Activated CD8-positive, alpha-beta memory T cell treated with anti-CD3 and anti-CD28 coated beads, Interleukin-2, amount 10 ng/mL, durations not matched to agents 7 days and 5 days (primary cell): ENCODE measurements at regions not wholly inside any gene's neighbourhood (a gene's known extent, or its start where the extent isn't known, plus 50 kb on each side); places are given as distances from the start of the nearest gene placed in this dataset.

ENCODE experiments used
- ATAC-seq: fragments of 150-1000 bp; cut with Tn5 transposase; one replicate; pipeline ENCODE4 v1.10.0; 2021; ENCODE audit warnings: moderate library complexity
- CTCF ChIA-PET: fragments of 350-600 bp; sonication (Branson Sonifier 250); formaldehyde crosslinking; loops from one replicate; lab custom pipeline; 2021; ENCODE audit warnings: antibody characterized with exemption; lab: Charles Lee
- DNase-seq: peaks from one replicate; pipeline ENCODE4 v3.0.0-alpha.2; 2020
- H3K27ac Mint-ChIP-seq: one replicate; pipeline ENCODE4 v1.8.0; 2021; ENCODE audit warnings: mild to moderate bottlenecking, mixed read lengths
- H3K27me3 Mint-ChIP-seq: one replicate; pipeline ENCODE4 v1.8.0; 2021; ENCODE audit warnings: mixed read lengths
- H3K36me3 Mint-ChIP-seq: one replicate; pipeline ENCODE4 v1.8.0; 2021; ENCODE audit warnings: mild to moderate bottlenecking, mixed read lengths
- H3K4me1 Mint-ChIP-seq: one replicate; pipeline ENCODE4 v1.8.0; 2021; ENCODE audit warnings: mixed read lengths
- H3K4me3 Mint-ChIP-seq: one replicate; pipeline ENCODE4 v1.8.0; 2021; ENCODE audit warnings: mild to moderate bottlenecking, moderate library complexity, mixed read lengths
- H3K9me3 Mint-ChIP-seq: one replicate; pipeline ENCODE4 v1.8.0; 2022; ENCODE audit warnings: low read depth, mixed read lengths

DNA sequence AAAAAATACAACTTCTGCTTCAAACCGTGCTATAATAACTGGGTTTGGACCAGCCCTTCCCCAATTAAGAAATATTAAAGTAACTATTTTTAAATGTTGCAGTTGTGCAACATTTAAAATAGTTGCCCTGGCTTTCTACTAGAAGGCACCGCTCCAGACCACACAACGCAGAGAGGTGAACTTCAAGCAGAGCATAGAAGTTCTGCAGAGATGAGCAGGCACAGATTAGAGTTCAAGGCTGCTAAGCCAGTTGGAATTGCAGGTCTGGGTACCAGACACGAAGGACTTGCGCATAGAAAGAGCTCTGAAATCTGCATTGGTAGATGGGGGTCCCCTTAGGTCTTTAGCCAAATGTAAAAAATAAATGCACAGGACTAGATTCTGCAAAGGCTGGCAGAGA lies 58.7 kb upstream of the GALNT10 start:
- Mint-ChIP-seq H3K27me3 (peaks cover 31% of the 10 kb centered on the region), H3K4me3 (no peak overlapping the region), H3K9me3 (no peaks in the 10 kb centered on the region), H3K27ac (no peak overlapping the region), H3K4me1 (no peaks in the 10 kb centered on the region), H3K36me3 (no peaks in the 10 kb centered on the region)
- CTCF ChIA-PET: interaction anchor here (0.8 to 1.4 kb wide), 2 partner anchors 14 to 27 kb away, joined by 3 read pairs; no protein-coding TSS in a partner anchor
- ATAC-seq (no peak), DNase-seq (no peak)

DNA sequence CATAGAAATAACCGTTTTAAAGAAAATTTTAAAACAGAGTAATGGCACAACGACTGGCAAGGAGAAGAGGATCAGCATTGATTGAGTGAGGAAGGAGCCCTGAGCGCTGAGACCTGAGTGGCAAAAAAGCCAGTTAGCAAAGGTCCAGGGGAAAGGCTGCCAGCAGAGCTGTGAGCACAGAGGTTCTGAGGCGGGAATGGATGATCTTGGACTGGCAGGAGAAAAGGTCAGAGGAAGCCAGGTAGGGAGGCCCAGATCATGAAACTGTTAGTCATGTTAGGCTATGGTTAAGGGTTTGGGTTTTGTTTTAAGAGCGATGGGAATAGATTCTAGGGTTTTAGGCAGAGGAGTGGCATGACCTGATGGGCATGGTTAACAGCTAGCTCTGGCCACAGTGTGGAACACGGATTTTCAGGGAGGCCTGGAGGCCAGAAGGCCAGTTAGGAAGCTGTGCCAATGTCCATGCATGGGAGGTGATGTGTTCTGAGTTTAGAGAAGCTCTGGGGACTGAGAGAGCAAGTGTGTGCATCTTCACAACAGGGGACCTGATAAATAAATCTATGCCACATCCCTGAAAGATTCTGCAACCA lies 57.7 kb upstream of the GALNT10 start:
- ATAC-seq (no peak), DNase-seq (no peak)
- no peaks in the 10 kb centered on the region for H3K36me3 Mint-ChIP-seq
- peaks cover 23% of the 10 kb centered on the region for H3K27me3 Mint-ChIP-seq
- CTCF ChIA-PET: interaction anchor here (1.4 kb wide), 1 partner anchor 15 kb away, joined by 3 read pairs; no protein-coding TSS in a partner anchor
- no peaks in the 10 kb centered on the region for H3K9me3 Mint-ChIP-seq
- no peaks in the 10 kb centered on the region for H3K4me1 Mint-ChIP-seq
- H3K27ac Mint-ChIP-seq: no peak overlapping the region
- no peak overlapping the region for H3K4me3 Mint-ChIP-seq

DNA sequence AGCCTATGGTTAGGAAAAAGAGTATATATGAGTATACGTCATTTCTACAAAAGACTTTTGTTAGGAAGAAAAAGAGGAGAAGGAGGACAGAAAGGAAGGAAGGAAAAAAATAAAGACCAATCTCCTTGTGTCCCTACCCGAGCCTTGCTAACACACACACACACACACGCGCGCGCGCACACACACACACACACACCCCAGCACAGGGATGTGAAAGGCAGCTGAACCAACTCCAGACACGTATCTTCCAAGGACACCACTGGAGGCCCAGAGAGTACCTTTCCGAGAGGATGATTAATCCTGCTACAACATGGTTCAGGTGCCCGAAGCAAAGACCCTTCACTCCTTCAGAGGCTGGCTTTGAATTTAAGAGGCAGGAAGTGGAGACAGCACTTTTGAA lies 56.9 kb upstream of the GALNT10 start:
- Mint-ChIP-seq H3K36me3 (no peaks in the 10 kb centered on the region), H3K27me3 (peaks cover 21% of the 10 kb centered on the region), H3K9me3 (no peaks in the 10 kb centered on the region), H3K27ac (no peak overlapping the region), H3K4me1 (no peaks in the 10 kb centered on the region), H3K4me3 (no peak overlapping the region)
- no peak for ATAC-seq
- CTCF ChIA-PET: no interaction called here
- no peak for DNase-seq

DNA sequence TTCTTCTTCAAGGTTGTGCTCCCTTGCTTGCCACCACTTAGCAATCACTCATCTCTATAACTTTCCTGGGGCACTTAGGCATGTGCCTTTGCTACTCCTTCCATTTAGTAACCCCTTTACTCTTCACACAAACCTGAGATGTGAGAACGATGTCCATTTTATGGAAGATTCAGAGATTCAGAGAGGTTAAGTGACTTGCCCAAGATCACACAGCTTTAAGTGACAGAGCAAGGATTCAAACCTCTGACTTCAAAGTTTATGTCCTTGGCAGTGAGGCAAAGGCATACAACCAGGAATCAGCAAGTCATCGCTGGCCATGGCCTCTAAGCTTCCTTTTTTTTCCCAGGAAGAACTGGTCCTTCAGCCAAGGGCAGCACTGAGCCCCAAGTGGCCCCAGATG lies 56.0 kb upstream of the GALNT10 start:
- no peak for ATAC-seq
- Mint-ChIP-seq H3K36me3 (no peaks in the 10 kb centered on the region), H3K27me3 (peaks cover 20% of the 10 kb centered on the region), H3K4me1 (no peaks in the 10 kb centered on the region), H3K27ac (no peak overlapping the region), H3K4me3 (no peak overlapping the region), H3K9me3 (no peaks in the 10 kb centered on the region)
- no peak for DNase-seq
- CTCF ChIA-PET: no interaction called here

DNA sequence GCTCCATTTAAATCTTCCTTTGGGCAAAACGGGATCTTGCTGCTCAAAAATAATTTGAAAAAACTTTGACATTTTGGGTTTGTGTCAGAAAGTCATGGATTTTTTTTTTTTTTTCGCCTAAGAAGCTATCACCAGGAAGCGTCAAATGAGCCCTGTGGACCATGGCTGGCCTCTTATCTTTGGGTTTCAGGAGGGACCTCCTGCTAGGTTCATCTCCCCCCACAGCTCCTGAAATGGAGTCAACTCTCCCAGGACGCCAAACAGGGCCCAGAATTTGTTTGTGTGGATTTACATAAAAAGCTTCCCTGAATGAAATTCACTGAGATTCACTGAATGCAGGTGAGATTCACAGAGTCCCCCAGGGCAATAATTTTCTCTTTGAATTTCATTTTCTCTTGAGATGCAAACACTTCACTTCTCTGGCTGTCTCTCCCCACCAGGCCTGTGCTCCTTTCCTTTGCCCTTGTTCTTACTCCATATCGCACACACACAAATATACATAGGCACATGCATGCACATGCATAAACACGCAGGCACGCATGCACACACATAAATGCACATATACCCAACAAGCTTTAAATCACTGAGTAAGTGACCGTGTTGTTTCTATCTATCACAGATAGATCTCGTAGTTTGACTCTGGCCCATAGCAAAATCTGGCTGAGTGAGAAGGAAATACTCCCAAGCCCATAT lies 55.3 kb upstream of the GALNT10 start:
- H3K36me3 Mint-ChIP-seq: no peaks in the 10 kb centered on the region
- DNase-seq (no peak), ATAC-seq (no peak)
- H3K4me1 Mint-ChIP-seq: no peaks in the 10 kb centered on the region
- no peaks in the 10 kb centered on the region for H3K9me3 Mint-ChIP-seq
- peaks cover 14% of the 10 kb centered on the region for H3K27me3 Mint-ChIP-seq
- CTCF ChIA-PET: interaction anchor here (0.8 kb wide), 1 partner anchor 12 kb away, joined by 3 read pairs; no protein-coding TSS in a partner anchor
- H3K27ac Mint-ChIP-seq: no peak overlapping the region
- H3K4me3 Mint-ChIP-seq: no peak overlapping the region

DNA sequence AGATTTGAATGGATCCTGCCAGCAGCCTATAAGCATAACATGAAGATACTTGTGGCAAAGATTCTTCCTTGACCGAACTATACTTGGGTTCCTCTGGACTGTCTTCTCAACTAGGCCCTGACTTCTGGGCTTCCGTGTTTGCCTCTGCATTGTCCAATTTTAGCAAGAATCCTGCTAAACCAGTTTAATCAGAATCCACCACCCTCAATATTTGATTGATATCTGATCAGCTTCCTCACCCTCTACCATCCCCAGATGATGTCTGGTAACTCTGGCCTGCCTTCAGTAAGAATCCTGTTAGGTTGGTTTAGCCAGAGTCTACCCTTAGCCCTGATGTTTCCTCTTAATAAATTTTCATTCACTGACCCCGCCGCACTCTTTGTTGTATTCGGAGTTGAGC lies 54.4 kb upstream of the GALNT10 start:
- ATAC-seq (no peak), DNase-seq (no peak)
- no peaks in the 10 kb centered on the region for H3K4me1 Mint-ChIP-seq
- no peaks in the 10 kb centered on the region for H3K9me3 Mint-ChIP-seq
- H3K27ac Mint-ChIP-seq: no peak overlapping the region
- no peak overlapping the region for H3K4me3 Mint-ChIP-seq
- H3K36me3 Mint-ChIP-seq: no peaks in the 10 kb centered on the region
- H3K27me3 Mint-ChIP-seq: peaks cover 16% of the 10 kb centered on the region
- CTCF ChIA-PET: interaction anchor here (0.8 to 2.8 kb wide), 2 partner anchors 11 to 64 kb away, joined by 3 to 9 read pairs; no protein-coding TSS in a partner anchor

DNA sequence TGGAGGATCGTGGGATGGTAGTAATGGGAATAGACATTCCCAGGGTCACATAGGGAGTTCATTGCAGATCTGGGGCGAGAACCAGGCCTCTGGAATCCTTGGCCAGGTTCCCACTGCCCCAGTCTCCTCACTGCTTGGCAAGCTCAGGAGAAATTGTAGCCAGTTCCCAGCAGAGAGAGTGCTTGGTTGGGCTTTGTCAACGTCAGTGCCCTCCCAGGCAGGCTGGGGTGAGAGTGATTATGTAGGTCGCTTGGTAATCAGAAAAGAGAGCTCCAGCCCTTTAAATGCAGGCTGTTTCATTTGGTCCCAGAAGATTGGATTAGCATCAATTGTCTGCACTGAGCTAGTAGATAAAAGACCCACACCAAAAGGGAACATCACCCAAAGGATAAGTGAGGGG lies 51.8 kb upstream of the GALNT10 start:
- Mint-ChIP-seq H3K27ac (no peak overlapping the region), H3K36me3 (no peaks in the 10 kb centered on the region), H3K9me3 (no peaks in the 10 kb centered on the region), H3K4me3 (no peak overlapping the region), H3K27me3 (peaks cover 5% of the 10 kb centered on the region), H3K4me1 (no peaks in the 10 kb centered on the region)
- DNase-seq (no peak), ATAC-seq (no peak)
- CTCF ChIA-PET: interaction anchor here (0.7 to 0.9 kb wide), 2 partner anchors 98 to 172 kb away, joined by 3 to 5 read pairs; no protein-coding TSS in a partner anchor

DNA sequence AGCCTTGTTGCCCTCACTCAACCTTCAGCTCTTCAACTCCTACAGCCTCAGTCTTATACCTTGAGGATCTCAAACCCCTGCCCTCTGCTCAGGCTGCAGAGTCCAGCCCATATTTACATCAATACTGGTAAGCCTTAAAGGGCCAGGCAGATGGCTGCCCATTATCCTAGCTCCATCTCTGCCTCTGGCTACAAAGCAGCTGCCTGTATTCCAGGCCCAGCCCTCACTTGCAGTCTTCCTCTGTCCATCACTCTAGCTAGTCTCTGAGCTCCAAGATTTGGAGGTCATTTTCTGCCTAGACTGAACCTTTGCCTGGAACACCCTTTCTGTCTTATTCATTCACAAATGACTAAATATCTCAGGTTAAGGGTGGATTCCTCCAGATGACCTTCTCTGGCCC lies 50.2 kb upstream of the GALNT10 start:
- Mint-ChIP-seq H3K27ac (no peak overlapping the region), H3K9me3 (no peaks in the 10 kb centered on the region), H3K36me3 (no peaks in the 10 kb centered on the region), H3K4me1 (no peaks in the 10 kb centered on the region), H3K4me3 (no peak overlapping the region), H3K27me3 (peaks cover 5% of the 10 kb centered on the region)
- no peak for DNase-seq
- CTCF ChIA-PET: interaction anchor here (1.3 kb wide), 1 partner anchor 12 kb away, joined by 3 read pairs; no protein-coding TSS in a partner anchor
- no peak for ATAC-seq
